AG09309 (cell line): ENCODE measurements at regions not wholly inside any gene's neighbourhood (a gene's known extent, or its start where the extent isn't known, plus 50 kb on each side); places are given as distances from the start of the nearest gene placed in this dataset.

ENCODE experiments used
- DNase-seq: peaks from one replicate; pipeline ENCODE4 v3.0.0-alpha.2; 2010; ENCODE audit warnings: low read depth
- H3K4me3 ChIP-seq: 2 replicates; pipeline ENCODE4 v1.5.1; 2011; ENCODE audit warnings: mild to moderate bottlenecking, low read depth, low read length, moderate library complexity; ENCODE audit not compliant: control insufficient read depth
- TF ChIP-seq, protein P1 (sequence below): IDR thresholded peaks from 2 replicates; pipeline ENCODE4 v1.5.1; 2011; ENCODE audit warnings: mild to moderate bottlenecking, low read depth, low read length, inconsistent platforms; ENCODE audit not compliant: insufficient read depth, control insufficient read depth; ENCODE audit errors: missing control alignments

DNA sequence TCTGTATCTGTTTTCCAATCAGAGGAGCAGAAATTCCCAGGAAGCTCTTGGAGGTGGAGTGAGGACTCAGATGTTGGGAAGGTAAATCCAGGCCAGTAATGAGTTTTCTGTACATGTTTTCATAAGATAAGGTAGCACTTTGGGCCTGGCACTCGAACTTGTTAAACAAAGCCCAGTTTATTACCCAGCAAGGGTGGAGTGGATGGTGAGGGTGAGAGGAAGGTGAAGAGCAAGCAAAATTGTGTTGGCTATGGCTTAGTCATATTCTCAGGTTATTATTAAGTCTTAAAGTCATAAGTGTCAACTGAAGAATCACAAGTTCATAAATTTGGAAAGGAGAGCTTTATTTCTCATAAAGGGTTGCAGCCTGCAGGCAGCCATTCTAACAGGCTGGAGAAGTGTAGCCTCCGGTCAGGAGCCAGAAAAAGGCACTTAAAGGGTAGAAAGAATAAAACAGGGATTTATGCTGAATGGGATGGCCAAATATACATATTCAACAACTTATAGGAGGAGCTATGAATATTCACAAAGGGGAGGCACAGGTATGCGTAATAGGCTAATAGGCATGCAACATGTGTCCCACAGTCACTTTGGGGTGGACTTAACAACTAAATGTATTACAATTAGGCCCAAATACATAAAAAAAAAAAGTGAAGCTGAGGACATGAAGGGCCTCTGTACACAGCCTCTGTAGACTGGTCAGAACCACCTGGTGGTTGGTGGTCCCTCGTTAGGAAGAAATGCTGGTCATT is 523.9 kb downstream of the LMO4 start:
- DNase-seq = no peak
- H3K4me3 ChIP-seq = no peak overlapping the region
- TF ChIP-seq, protein P1, sequence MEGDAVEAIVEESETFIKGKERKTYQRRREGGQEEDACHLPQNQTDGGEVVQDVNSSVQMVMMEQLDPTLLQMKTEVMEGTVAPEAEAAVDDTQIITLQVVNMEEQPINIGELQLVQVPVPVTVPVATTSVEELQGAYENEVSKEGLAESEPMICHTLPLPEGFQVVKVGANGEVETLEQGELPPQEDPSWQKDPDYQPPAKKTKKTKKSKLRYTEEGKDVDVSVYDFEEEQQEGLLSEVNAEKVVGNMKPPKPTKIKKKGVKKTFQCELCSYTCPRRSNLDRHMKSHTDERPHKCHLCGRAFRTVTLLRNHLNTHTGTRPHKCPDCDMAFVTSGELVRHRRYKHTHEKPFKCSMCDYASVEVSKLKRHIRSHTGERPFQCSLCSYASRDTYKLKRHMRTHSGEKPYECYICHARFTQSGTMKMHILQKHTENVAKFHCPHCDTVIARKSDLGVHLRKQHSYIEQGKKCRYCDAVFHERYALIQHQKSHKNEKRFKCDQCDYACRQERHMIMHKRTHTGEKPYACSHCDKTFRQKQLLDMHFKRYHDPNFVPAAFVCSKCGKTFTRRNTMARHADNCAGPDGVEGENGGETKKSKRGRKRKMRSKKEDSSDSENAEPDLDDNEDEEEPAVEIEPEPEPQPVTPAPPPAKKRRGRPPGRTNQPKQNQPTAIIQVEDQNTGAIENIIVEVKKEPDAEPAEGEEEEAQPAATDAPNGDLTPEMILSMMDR = no peak

DNA sequence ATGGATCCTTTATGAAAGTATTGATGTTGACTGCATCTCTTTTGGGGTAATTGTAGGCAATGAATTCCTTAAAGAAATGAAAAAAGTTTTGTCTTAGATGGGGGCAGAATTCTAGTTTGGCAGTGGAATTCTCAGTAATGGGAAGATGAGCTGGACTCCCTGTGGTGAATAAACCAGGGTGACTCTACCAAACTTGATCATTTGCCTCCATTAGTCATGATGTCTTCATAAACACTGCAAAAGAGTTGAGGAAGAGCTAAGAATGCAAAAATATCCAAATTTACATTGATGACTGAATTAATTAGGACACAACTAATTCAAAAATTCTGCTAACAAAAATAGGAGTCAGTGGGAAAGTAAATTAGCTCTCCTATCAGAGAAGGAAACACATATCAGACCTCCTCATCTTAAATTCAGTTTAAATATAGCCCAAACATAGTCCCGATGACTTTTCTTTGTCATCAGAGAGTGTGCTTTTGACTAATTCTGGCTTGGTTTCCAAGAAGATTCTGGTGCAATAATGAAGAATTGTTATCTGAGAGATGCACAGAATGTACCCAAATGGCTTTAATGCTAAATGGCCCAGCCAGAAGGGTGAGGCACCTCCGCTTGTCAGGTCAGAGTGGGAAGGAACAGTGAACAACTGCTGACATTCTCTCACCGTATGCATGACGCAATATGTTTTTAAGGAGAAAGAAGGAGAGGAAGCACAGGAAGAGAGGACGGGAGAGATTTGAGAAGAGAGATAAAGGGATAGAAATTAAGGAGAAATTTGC is 525.1 kb downstream of the LMO4 start:
- TF ChIP-seq, protein P1 = no peak
- no peak overlapping the region for H3K4me3 ChIP-seq
- DNase-seq = no peak

GRCh38 chr1:87863317-87863716 is 534.6 kb downstream of the LMO4 start:
- no peak for DNase-seq
- TF ChIP-seq, protein P1 = no peak
- no peak overlapping the region for H3K4me3 ChIP-seq

GRCh38 chr1:87864676-87865075 is 536.0 kb downstream of the LMO4 start:
- TF ChIP-seq, protein P1 = no peak
- DNase-seq = no peak

DNA sequence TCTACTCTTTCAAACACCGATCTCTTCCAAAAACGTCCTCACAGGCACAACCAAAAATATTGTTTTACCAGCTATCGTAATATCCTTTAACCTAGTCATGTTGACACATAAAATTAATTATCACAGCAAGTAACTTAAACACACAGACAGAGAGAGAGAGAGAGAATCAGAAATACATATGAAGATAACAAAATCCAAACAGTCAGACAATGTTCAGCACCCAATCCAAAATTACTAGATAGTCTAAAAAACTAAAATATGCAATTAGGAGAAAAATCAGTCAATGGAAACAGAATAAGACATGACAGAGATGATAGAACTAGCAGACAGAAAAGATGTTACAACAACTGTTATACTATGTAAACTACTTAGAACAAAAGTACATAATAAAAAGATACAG is 537.7 kb downstream of the LMO4 start:
- H3K4me3 ChIP-seq = no peak overlapping the region
- TF ChIP-seq, protein P1 = no peak
- DNase-seq = no peak

More at GRCh38 chr1:87864676-87865075, 536.0 kb downstream of the LMO4 start:
- no peak overlapping the region for H3K4me3 ChIP-seq

- H3K4me3 ChIP-seq = no peak overlapping the region
- TF ChIP-seq, protein P1 = no peak
- peak; percentile 3 for DNase-seq
Measured at GRCh38 chr1:87867626-87868025, 538.9 kb downstream of the LMO4 start.
